H54 (cell line): ENCODE measurements at regions not wholly inside any gene's neighbourhood (a gene's known extent, or its start where the extent isn't known, plus 50 kb on each side); places are given as distances from the start of the nearest gene placed in this dataset.

Experiments used
- DNase-seq: peaks from one replicate; pipeline ENCODE4 v3.0.0; 2011; ENCODE audit warnings: low spot score, mixed read lengths; ENCODE audit not compliant: insufficient read length
- FAIRE-seq: peaks from 3 replicates; lab custom pipeline; 2011; peaks lifted over from hg19 to GRCh38; lab: Jason Lieb, UNC
- POLR2A ChIP-seq: IDR thresholded peaks from 2 replicates; pipeline ENCODE4 v1.6.1; 2011; ENCODE audit warnings: low read depth, mild to moderate bottlenecking, low read length

DNA sequence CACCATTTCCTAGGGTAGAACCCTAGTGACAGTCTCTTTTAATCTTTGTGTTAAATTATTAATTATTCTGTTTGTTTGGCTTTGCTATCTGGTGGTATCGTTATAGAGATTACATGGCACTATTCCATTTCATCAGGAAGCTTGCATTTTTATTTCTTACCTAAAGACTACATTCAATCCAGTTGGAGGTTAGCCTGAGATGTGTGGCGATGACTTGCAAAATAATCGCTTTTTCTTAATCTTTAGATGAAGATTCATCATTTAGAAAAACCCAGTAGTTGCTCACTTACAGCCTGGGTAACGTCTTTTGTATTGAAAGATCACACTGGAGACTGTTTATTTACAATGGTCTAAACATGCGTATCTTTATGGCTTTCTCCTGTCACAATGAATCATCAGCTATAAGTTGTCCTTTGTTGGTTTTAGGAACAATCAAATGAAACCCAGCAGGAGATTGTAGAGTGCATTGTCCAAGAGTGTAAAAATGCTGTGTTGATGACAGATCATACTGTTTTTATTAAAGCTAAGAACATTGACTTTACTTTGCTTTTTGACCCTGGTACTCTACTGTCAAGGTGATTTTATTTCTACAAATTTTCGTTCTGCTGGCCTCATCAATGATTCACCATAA lies 281.7 kb upstream of the PITX2 start:
- DNase-seq (no peak), FAIRE-seq (peak; percentile 79)

DNA sequence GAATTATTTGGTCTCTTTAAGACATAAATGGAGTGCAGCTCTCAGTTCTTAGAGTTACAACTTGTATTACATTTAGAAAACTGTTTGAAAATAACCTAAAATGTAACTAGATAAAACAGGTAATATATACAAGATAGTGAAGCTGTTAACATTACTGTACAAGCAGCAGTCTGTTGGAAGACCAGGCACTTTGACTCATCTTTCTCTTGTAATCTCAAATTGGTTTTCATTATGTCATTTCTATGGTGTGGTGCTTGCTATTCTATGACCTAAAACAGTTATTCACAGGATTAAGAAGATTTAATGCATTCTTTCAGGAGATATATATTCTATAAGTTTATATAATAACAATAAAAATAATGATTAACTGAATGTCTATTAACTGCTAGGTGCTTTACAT lies 282.5 kb upstream of the PITX2 start:
- DNase-seq, result no peak
- FAIRE-seq, result no peak
- no peak for TF ChIP-seq POLR2A

More for the DNA sequence above, 281.7 kb upstream of the PITX2 start:
- TF ChIP-seq POLR2A, result no peak

DNA sequence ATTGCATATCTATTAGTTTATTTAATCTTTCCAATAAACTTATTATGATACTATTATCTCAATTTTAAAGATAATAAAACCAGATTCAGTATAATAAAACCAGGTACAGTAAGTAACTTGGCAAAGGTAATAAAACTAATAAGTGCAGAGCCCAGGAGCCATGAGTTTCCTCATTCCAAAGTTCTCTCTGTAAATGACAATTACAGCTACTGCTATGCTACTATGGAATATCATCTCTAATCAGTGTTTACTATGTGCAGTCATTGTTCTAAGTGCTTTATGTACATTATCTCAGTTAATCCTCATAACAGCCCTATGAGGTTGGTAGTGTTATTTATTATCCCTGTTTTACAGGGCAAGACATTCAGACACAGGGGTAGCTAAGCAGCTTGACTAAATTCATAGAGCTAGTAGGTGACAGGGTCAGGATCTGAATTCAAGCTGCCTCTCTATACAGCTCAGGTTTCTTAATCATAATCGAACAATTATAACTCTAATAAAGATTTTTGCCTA lies 285.0 kb upstream of the PITX2 start:
- no peak for DNase-seq
- TF ChIP-seq POLR2A, result no peak
- FAIRE-seq, result no peak

DNA sequence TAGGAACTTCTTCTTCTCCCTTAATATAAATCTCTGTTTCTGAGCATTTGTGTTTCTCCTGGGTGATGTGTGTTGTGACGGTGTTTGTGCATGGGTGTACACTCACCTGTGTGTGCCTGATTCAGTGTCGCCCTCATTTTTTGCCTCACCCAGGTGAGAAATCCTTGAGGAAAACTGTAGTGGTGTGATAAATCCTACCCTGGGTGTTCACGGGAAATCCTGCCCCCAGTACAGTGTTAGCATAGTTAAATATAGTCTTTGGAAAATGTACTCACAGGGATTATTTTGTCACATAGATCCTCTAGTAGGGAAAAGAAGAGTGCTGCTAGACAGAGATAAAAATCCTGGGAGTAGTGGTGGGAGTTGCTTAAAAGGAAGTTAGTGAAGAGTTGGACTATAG lies 291.9 kb upstream of the PITX2 start:
- no peak for TF ChIP-seq POLR2A
- DNase-seq (no peak), FAIRE-seq (no peak)

DNA sequence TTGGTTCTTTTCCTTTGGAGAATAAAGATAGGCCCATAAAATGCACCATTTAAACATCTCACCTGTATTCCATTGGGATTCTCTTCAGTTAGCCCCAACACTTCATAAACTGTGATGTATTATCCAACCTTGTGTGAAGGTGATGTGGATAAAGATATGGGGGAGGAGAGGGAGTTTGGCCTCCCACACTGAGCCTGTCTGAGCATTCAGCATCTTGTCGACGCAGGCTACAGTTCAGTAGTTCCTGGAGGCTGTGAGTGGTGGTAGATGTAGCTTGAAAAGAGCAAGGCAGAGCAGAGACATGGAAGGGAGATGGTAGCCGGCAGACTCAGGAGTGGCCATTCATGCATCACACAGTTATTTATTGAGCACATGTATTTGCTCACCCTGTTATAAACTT lies 292.4 kb upstream of the PITX2 start:
- TF ChIP-seq POLR2A, result no peak
- DNase-seq (no peak), FAIRE-seq (no peak)

DNA sequence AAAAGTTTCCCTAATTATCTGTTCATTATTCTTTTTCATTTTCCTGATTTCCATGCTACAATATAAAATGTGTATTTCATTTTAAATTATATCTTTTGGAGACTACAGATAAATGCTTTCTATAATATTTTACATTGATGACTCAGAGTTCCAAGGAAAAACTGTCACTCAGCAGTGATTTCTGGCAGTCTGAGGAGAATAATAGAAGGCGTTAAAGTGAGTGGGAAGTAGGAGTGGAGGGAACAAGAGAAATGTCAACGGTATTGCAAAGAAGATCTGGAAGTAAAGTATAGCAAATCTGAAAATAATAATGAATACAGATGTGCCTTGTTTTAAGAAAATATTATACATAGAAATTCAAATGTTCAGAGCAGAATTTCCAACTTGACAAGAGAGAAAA lies 293.6 kb upstream of the PITX2 start:
- FAIRE-seq (no peak), DNase-seq (no peak)

DNA sequence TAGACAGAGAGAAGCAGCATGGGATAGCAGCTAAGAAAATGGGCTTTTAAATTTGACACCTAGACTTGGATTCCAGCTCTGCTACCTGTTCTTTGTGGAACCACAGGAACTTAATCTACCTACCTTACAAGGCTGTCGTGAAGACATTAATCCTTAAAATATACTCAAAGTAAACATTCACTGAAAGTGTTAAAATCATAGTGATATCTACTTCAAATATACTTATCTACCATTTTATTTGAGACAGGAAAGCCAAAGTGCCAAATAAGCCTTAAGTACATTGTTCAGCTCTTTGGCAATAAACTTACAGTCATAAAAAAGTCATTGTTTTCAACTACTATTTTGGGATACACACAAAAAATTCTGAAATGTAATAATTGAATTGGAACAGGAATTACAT lies 295.0 kb upstream of the PITX2 start:
- FAIRE-seq (no peak), DNase-seq (no peak)
- no peak for TF ChIP-seq POLR2A

More for the DNA sequence above, 293.6 kb upstream of the PITX2 start:
- TF ChIP-seq POLR2A, result no peak

DNA sequence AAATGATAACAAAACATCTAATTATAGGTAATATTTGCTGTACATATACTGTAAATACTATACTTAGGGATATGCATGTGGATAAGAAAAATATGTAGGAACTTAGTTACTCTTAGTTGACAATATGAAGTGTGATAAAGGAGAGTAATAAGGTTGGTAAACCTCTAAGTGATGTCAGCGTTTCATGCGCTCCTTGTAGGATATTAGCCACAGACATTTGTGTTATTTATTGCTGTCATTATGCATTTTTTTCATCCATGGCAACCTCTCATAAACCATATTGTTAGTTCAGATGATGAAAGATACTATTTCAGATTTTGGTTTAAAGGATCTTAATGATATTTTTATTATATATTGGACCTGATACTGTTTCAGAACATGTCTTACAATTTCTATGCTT lies 298.1 kb upstream of the PITX2 start:
- DNase-seq (no peak), FAIRE-seq (no peak)
- no peak for TF ChIP-seq POLR2A

DNA sequence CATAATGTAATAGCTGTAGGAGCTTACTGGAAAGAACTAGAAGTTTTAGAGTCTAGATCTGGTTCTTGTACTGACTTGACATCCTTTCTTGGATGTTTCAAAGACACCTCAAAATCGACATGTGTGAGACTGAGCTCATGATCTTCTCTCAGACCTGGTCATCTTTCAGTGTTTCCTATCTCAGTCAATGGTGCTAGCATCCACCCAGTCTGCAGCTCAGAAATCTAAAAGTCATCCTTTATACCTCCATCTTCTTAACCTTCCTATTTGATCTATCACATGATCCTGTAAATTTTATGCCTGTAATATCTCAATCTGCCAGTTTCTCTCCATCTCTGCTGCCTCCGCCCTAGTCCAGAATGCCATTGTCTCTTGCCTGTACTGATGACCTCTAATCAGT lies 301.9 kb upstream of the PITX2 start:
- FAIRE-seq, result no peak

DNA sequence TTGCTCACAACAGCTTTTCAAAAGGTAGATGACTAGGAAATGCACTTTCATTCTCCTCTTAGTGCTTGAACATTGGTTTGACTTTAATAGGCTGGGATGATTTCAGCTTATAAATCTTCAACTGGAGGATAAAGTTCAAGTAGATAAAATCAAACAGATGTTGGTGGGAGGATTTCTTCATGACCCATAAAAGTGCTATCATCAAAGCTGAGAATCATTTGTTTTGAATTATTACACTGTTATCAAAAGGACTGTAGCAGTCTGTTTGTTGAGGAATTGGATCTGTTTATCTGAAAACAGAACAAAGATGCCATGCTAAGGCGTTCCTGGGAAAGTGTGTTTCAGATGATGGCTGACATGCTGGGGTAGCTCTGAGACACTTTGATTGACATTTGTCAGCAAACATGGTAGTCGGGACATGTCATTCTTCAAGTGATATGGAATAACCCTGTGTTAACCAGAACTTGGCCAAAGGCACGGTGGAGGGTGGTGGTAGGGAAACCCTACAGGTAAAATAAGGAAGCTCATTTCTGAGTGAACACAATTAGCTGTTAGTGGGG lies 304.0 kb upstream of the PITX2 start:
- FAIRE-seq (no peak), DNase-seq (no peak)
- TF ChIP-seq POLR2A, result no peak

More for the DNA sequence above, 301.9 kb upstream of the PITX2 start:
- no peak for DNase-seq
- no peak for TF ChIP-seq POLR2A

DNA sequence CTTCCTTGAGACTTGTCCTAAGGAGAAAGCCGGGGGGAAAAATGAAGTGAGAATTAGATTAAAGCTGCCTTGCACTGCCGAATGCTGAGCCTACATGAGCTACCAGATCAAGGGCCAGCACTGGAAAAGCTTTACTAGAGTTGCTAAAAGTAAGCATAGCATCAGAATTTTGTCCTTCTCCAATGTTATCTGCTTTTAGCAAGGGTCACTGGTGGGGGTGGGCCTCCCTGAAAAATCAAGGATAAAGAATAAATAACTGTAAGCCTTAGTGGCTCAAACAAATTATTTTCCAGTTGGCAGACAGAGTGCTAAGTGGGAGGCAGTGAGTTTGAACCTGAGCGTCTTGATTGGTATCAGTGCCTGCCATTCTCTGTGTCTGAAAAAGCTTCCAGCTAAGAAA lies 310.5 kb upstream of the PITX2 start:
- no peak for TF ChIP-seq POLR2A
- DNase-seq (no peak), FAIRE-seq (no peak)

DNA sequence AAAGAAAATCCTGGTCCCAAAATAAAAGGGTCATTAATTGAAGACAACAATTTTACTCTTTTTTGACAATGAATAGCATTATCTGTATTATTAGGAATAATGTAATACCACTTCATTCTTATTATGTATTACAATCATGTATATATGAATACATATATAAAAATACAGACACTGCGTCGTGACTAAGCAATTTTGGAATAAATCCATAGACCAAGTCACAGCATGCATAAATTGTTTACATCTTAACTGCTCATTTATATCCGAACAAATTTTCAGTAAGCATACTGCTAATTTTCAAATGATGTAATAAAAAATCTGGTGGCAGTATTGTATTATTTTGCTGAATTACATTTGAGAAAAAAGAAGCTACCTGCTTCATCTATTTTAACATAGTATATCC lies 321.6 kb upstream of the PITX2 start:
- no peak for TF ChIP-seq POLR2A
- no peak for FAIRE-seq
- DNase-seq, result no peak

DNA sequence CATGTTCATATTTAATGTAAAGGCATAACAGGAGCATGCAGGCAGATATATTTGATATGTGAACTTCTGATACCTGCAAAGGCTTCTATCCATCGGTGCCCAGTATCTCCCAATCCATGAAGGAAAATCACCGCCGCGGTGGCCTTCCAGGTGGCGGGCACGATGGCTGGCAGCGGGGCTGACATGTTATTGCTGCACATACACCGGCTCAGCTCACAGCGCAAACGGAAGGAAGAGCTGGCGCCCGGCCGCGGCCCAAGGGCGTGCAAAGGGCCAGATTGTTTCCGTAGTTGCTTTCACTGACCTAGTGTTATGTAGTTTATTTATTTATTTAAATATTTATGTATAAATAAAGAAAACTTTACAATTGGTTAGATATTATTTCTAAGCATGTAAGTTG lies 322.7 kb upstream of the PITX2 start:
- no peak for DNase-seq
- FAIRE-seq, result no peak
- TF ChIP-seq POLR2A, result no peak

DNA sequence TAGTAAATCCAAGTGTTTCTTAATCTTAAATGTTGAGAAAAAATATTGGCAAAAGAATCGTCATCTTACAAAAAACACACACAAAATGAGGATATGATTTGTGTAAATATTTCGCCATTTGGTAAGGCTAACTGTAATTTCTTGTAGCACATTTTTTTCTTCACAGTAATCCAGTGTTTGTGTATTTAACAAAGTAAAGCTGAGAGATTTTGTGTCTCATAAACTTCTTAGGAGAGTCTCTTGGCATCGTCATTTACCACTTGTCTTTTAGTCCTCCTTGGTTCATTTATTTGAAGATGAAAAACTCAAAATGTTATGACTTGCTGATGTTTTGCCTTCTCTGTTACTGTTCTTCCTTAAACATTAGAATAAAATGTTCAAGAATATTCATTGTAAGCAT lies 326.7 kb upstream of the PITX2 start:
- DNase-seq (no peak), FAIRE-seq (no peak)
- no peak for TF ChIP-seq POLR2A

DNA sequence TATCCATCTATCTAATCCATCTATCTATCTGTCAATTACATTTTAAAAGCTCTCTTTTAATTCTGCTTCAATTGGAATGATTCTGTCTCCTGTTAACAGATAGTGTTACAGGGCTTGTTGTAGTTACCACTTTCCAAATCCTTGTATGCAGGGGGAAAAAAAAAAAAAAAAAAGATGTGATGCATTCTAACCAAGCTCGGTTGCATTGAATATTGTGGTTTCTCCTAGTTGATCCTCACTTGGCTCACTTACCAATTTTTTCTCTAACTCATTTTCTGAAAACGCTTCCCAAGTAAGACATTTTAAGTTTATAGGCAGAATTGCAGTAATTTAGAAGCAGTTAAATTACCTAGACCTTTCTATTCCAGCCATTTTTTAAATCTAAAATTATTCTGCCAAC lies 327.9 kb upstream of the PITX2 start:
- TF ChIP-seq POLR2A, result no peak
- no peak for DNase-seq
- FAIRE-seq, result no peak
